Activated CD8-positive, alpha-beta memory T cell treated with anti-CD3 and anti-CD28 coated beads, Interleukin-2, amount 50 U/mL, for 48 hours (primary cell): ENCODE measurements at regions not wholly inside any gene's neighbourhood (a gene's known extent, or its start where the extent isn't known, plus 50 kb on each side); places are given as distances from the start of the nearest gene placed in this dataset.

Experiments used
- DNase-seq: peaks from one replicate; pipeline ENCODE4 v3.0.0-alpha.2; 2020

- no peak for DNase-seq
These were observed 1258.8 kb downstream of the BRD1 start for GRCh38 chr22:48568736-48569330.

- no peak for DNase-seq
These were observed 1260.3 kb downstream of the BRD1 start for GRCh38 chr22:48567213-48567975.

DNA sequence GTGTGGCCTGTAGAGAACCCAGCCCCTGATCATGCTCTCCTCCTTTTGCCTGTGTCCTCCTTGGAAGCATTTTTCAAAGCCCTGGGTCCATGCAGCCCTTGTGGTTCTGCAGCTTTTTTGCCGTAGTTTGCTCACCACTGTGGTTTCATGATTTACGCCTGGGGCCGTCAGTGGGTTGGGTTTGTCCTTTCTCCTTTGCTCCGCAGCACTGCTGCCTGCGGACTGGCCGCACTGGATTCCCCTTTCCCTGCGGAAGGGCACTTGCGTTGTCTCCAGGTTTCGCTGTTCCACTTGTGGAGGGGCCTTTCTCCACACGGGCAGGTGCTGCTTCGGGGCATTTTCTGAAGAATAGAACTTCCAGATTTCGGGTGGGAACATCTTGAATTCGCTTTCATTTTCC, 1260.9 kb downstream of the BRD1 start:
- no peak for DNase-seq

GRCh38 chr22:48565901-48566501, 1261.7 kb downstream of the BRD1 start:
- no peak for DNase-seq

DNA sequence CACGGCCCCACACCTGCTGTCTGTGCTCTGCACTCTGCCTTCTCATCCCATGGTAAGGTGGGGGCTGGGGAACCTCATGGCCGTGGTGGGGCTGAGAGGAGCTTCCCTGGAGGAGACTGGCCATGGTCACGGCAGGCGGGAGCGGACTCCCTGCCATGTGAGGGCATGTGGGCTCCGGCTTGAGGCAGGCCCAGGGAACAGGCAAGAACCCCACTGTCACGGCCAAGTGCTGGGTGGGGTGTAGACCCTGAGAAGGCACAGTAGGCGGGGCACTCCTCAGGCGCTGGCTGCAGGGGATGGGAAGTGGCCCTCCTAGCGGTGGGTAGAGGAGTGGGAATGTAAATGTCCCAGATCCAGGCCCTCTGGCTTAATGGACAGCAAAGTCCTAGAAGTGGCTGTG, 1262.7 kb downstream of the BRD1 start:
- no peak for DNase-seq

DNA sequence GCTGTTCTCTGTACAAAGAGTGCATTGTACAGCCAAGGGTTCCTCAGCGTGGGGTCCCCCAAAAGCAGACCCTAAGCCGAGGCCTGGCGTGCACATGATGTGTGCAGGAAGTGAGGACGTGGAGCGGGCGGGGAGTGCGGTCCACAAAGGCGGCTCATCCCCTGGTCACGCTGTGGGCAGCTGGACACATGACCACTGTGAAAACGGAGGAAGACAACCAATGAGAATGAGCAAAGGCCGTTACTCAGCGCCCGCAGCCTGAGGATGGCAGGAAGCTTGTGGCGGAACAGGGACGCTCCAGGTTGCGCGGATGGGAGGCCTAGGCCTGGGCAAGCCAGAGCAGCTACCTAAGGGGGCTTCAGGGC, 1263.7 kb downstream of the BRD1 start:
- DNase-seq, result no peak

GRCh38 chr22:48563118-48563965, 1264.3 kb downstream of the BRD1 start:
- no peak for DNase-seq

- DNase-seq, result no peak
These were observed 1266.0 kb downstream of the BRD1 start for GRCh38 chr22:48561676-48562075.

GRCh38 chr22:48560836-48561235, 1266.8 kb downstream of the BRD1 start:
- no peak for DNase-seq

- no peak for DNase-seq
These were observed 1267.3 kb downstream of the BRD1 start for GRCh38 chr22:48560389-48560751.

DNA sequence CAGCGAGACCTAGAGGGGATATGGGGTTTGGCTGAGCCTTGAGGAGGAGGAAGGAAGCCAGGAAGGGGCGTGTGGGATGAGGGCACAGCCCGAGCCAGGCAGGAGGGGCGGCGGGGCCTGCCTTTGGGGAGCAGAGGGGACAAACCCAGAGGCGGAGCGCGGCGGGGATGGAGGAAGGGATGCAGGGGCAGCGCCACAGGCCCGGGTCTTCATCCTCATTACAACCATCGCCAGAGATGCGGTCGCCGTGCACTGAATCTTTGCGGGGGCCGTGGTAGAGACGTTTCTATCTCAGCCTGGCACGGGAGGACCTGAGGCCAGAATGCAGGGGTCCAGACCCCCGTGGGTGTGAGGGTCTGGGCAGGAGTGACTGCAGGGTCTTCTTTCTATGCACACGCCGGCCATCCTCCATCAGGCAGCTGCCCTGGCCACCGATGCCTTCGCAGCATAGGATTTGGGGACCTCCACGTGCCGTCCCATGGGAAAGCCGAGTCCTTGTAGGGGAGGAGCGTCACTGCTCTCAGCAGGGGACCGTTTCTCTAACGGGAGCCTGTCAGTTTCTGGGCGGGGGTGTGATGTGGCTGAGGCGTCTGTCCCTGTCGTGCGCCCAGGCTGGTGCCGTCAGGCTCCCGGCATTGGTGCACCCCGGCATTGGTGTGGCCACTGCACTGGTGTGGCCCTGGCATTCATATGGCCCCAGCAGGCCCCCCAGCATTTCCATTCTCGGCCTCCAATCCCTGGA, 1267.9 kb downstream of the BRD1 start:
- DNase-seq, result no peak

DNA sequence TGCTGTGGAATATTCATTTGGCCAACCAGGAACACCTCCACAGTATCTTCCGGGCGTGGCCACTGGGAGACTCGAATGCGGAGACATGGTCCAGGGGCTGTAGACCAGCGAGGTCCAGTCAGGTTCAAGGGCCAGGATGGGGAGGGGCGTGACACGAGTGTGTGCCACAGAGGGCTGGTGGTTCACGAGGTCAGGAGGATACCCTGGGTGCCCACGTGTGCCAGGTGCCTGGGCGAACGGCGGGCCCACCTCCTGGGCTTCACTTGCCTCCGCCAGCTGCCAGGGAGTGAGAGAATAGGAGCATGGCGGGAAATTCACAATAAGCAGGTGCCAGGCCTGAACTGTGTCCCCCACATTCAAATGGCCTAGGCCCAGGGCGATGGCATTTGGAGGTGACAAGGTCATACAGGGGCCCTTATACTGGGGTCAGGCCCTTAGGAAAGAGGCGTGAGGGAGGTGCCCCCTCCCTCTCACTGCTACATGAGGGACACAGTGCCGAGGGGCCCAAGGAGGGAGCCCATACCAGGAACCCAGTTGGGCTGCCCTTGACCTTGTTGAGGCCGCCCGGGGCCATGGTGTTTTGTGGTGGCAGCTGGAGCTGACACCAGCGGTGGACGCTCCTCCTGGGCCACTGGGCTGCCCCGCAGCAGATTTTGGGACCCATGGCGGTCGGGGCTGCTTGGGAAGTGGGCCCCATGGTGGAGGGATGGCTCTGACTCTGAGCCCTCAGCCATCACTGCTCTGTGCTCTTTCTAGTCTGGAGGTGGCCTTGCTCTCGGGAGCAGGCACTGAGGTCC, 1268.9 kb downstream of the BRD1 start:
- DNase-seq, result no peak

DNA sequence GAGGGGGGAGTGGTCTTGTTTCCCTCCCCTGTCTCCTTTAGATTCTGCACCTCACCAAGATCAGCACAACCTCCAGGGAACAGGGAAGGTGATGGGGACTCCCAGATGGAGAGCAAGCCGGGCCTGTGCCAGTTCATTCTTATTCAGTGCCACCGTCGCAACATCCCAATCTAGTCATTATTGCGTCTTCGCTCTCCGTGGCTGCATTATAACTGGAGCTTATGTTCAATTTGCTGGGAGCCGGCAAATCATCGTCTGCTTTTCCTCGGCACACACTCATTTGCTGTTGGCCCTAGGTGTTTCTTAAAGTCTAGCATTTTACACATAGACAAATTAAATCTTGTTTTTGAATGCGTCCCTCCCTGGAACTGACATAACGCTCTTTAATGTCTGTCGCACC, 1269.7 kb downstream of the BRD1 start:
- no peak for DNase-seq

GRCh38 chr22:48557473-48557872, 1270.2 kb downstream of the BRD1 start:
- no peak for DNase-seq

- DNase-seq, result no peak
These were observed 1270.9 kb downstream of the BRD1 start for GRCh38 chr22:48556751-48557150.

GRCh38 chr22:48556222-48556621, 1271.5 kb downstream of the BRD1 start:
- no peak for DNase-seq

DNA sequence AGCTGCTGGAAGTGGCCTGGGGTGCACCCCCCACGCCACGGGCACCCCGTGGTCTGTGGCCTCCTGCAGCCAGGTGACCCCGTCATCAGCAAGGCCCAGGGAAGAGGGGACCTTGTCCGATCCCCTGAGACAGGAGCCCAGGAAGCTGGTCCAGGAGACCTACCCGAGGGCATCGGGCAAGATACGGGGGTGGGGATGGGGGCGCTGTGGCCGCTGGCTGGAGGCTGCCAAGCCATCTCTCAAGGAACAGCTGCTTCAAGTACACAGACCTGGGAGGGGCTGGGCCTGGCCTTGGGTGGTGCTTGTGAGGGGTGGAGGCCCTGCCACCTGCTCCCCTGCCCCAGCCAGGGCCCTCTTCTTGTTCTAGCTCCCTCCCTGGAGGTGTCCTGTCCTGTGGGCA, 1272.1 kb downstream of the BRD1 start:
- DNase-seq, result no peak

DNA sequence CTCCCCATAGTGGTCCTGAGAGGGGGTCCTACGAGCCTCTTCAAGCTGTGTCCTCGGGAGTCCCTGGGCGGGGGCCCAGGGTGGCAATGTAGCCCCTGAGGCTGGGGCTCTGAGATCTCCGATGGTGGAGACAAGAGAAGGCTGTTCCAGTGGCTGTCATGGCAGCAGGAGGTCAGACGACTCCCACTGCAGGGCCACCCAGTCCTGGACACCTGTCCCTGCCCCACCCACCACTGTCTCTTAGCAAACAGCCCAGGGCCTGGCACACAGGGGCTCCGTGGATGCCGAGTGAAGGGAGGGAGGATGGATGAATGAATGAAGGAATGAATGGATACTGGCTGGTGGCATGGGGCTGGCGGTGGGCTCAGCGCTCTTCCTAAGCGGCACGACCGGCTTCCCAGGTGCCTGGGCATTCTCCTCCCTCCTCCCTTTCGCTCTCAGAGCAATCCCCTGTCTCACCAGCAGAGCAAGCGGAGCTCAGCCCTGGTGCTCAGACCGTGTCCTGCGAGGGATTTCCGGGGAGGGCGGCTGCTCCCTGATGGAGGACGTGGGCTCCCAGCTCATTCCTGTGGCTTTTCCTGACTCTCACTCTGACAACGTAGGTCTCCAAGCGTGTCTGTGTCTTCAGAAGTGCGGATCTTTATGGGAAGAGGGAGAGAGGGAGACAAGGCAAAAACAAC, 1272.6 kb downstream of the BRD1 start:
- DNase-seq, result no peak

GRCh38 chr22:48553694-48554308, 1273.9 kb downstream of the BRD1 start:
- DNase-seq, result no peak

DNA sequence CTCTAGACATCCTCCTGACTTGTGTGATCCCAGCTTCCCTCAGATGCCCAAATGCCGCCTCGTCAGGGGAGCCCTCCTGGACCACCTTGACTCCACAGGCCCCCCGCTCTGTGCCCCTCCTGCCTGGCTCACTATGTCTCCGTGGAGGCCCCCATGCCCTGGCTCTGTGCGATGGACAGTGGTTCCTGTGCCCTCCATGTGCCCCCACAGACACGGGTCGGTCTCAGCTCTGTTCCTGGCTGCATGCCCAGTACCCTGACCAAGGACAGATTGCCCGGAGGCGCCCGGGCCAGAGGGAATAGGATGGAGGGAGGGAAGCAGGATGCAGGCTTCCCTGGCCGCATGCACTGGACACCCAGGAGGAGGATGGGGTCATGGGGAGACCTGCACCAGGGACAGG, 1274.6 kb downstream of the BRD1 start:
- no peak for DNase-seq

GRCh38 chr22:48551716-48552268, 1275.9 kb downstream of the BRD1 start:
- DNase-seq, result no peak
